SK-N-SH treated with all-trans-retinoic acid at 6 μM for 48 hours (cell line): ENCODE measurements at regions not wholly inside any gene's neighbourhood (a gene's known extent, or its start where the extent isn't known, plus 50 kb on each side); places are given as distances from the start of the nearest gene placed in this dataset.

Experiments used
- ARNTL ChIP-seq: fragments of 450-650 bp; formaldehyde crosslinking; IDR thresholded peaks from 2 replicates; pipeline ENCODE4 v1.5.0; 2020; ENCODE audit warnings: low read depth, mild to moderate bottlenecking, moderate library complexity, borderline replicate concordance
- BACH2 ChIP-seq: fragments of 250-450 bp; sonication (Bioruptor Pico); IDR thresholded peaks from 2 replicates; pipeline ENCODE4 v1.9.0; 2021; ENCODE audit warnings: mild to moderate bottlenecking, borderline replicate concordance
- CSDC2 ChIP-seq: fragments of 250-450 bp; sonication (Bioruptor Pico); IDR thresholded peaks from 2 replicates; pipeline ENCODE4 v1.5.0; 2020; ENCODE audit warnings: mild to moderate bottlenecking, moderate library complexity
- CSRNP3 ChIP-seq: fragments of 250-450 bp; sonication (Bioruptor Pico); IDR thresholded peaks from 2 replicates; pipeline ENCODE4 v1.5.1; 2021; ENCODE audit warnings: mild to moderate bottlenecking, moderate library complexity
- ESRRG ChIP-seq: fragments of 250-450 bp; sonication (Bioruptor Pico); IDR thresholded peaks from 2 replicates; pipeline ENCODE4 v1.6.1; 2021; ENCODE audit warnings: mild to moderate bottlenecking
- GLIS3 ChIP-seq: fragments of 250-450 bp; sonication (Bioruptor Pico); IDR thresholded peaks from 2 replicates; pipeline ENCODE4 v1.5.0; 2020; ENCODE audit warnings: mild to moderate bottlenecking, moderate library complexity
- OSR1 ChIP-seq: fragments of 250-450 bp; sonication (Bioruptor Pico); IDR thresholded peaks from 2 replicates; pipeline ENCODE4 v1.8.0; 2022; ENCODE audit warnings: moderate library complexity, mild to moderate bottlenecking, inconsistent platforms
- PATZ1 ChIP-seq: fragments of 250-450 bp; sonication (Bioruptor Pico); IDR thresholded peaks from 2 replicates; pipeline ENCODE4 v1.8.0; 2020; ENCODE audit warnings: mild to moderate bottlenecking, moderate library complexity, borderline replicate concordance
- PPARA ChIP-seq: fragments of 250-450 bp; sonication (Bioruptor Pico); IDR thresholded peaks from 2 replicates; pipeline ENCODE4 v1.5.0; 2020; ENCODE audit warnings: mild to moderate bottlenecking, borderline replicate concordance
- ZFP3 ChIP-seq: fragments of 250-450 bp; sonication (Bioruptor Pico); IDR thresholded peaks from 2 replicates; pipeline ENCODE4 v1.5.0; 2020; ENCODE audit warnings: mild to moderate bottlenecking, moderate library complexity
- ZFP30 ChIP-seq: fragments of 450-650 bp; formaldehyde crosslinking; IDR thresholded peaks from 2 replicates; pipeline ENCODE4 v1.5.0; 2022; ENCODE audit warnings: mild to moderate bottlenecking, moderate library complexity
- ZNF565 ChIP-seq: fragments of 450-650 bp; formaldehyde crosslinking; conservative IDR thresholded peaks from 2 replicates; pipeline ENCODE4 v1.5.0; 2020; ENCODE audit warnings: low read depth, mild to moderate bottlenecking, moderate library complexity
- ZNF70 ChIP-seq: fragments of 450-650 bp; formaldehyde crosslinking; IDR thresholded peaks from 2 replicates; pipeline ENCODE4 v1.5.0; 2020; ENCODE audit warnings: mild to moderate bottlenecking, moderate library complexity

GRCh38 chr9:32234451-32234850 lies 150.0 kb upstream of the ACO1 start:
- TF ChIP-seq ZFP30 (CRISPR knock-in tag) (no peak), ZNF565 (CRISPR knock-in tag) (no peak), GLIS3 (no peak), CSDC2 (CRISPR knock-in tag) (no peak), PATZ1 (no peak), ZNF70 (no peak), OSR1 (CRISPR knock-in tag) (no peak), PPARA (CRISPR knock-in tag) (no peak), BACH2 (CRISPR knock-in tag) (no peak), CSRNP3 (CRISPR knock-in tag) (no peak), ZFP3 (CRISPR knock-in tag) (no peak), ARNTL (CRISPR knock-in tag) (no peak), ESRRG (no peak)
